ENCODE measurements at regions not wholly inside any gene's neighbourhood (a gene's known extent, or its start where the extent isn't known, plus 50 kb on each side); places are given as distances from the start of the nearest gene placed in this dataset.

- no peaks in the 10 kb centered on the region for H3K9me3 ChIP-seq (replicated peaks; ENCODE audit: control insufficient read depth, low read depth, low read length)
- H3K4me1 ChIP-seq (ENCODE audit: control insufficient read depth, insufficient read depth, low read length): peaks cover 11% of the 10 kb centered on the region
- no CpG with 5 or more reads among the region's 1 CpG for WGBS (ENCODE audit: insufficient coverage)
- H3K36me3 ChIP-seq (ENCODE audit: control insufficient read depth, insufficient read depth, low read length): no peaks in the 10 kb centered on the region
- H3K4me3 ChIP-seq (ENCODE audit: low read length): no peak overlapping the region
- H3K27ac ChIP-seq (ENCODE audit: low read length): no peak overlapping the region
- H3K27me3 ChIP-seq (ENCODE audit: control insufficient read depth, insufficient read depth, low read length): no peaks in the 10 kb centered on the region
- no peak for DNase-seq
These were observed 154.8 kb downstream of the RPS12 start for GRCh38 chr6:132969196-132969595.

- H3K4me1 ChIP-seq (ENCODE audit: control insufficient read depth, insufficient read depth, low read length): peaks cover 4% of the 10 kb centered on the region
- WGBS (ENCODE audit: insufficient coverage): 74% methylated on average over 3 of the region's 3 CpGs
- DNase-seq: no peak
- no peaks in the 10 kb centered on the region for H3K36me3 ChIP-seq (ENCODE audit: control insufficient read depth, insufficient read depth, low read length)
- H3K9me3 ChIP-seq (replicated peaks; ENCODE audit: control insufficient read depth, low read depth, low read length): no peaks in the 10 kb centered on the region
- H3K27ac ChIP-seq (ENCODE audit: low read length): no peak overlapping the region
- H3K4me3 ChIP-seq (ENCODE audit: low read length): no peak overlapping the region
- H3K27me3 ChIP-seq (ENCODE audit: control insufficient read depth, insufficient read depth, low read length): no peaks in the 10 kb centered on the region
These were observed 157.3 kb downstream of the RPS12 start for GRCh38 chr6:132971676-132972075.

GRCh38 chr6:132972254-132972653 lies 157.9 kb downstream of the RPS12 start:
- no peak overlapping the region for H3K27ac ChIP-seq (ENCODE audit: low read length)
- no peaks in the 10 kb centered on the region for H3K27me3 ChIP-seq (ENCODE audit: control insufficient read depth, insufficient read depth, low read length)
- H3K9me3 ChIP-seq (replicated peaks; ENCODE audit: control insufficient read depth, low read depth, low read length): no peaks in the 10 kb centered on the region
- no peak overlapping the region for H3K4me3 ChIP-seq (ENCODE audit: low read length)
- no peaks in the 10 kb centered on the region for H3K36me3 ChIP-seq (ENCODE audit: control insufficient read depth, insufficient read depth, low read length)
- DNase-seq: no peak
- H3K4me1 ChIP-seq (ENCODE audit: control insufficient read depth, insufficient read depth, low read length): peaks cover 4% of the 10 kb centered on the region

- H3K36me3 ChIP-seq (ENCODE audit: control insufficient read depth, insufficient read depth, low read length): no peaks in the 10 kb centered on the region
- no peaks in the 10 kb centered on the region for H3K27me3 ChIP-seq (ENCODE audit: control insufficient read depth, insufficient read depth, low read length)
- no CpG with 5 or more reads among the region's 3 CpGs for WGBS (ENCODE audit: insufficient coverage)
- no peak for DNase-seq
- no peaks in the 10 kb centered on the region for H3K9me3 ChIP-seq (replicated peaks; ENCODE audit: control insufficient read depth, low read depth, low read length)
- H3K4me1 ChIP-seq (ENCODE audit: control insufficient read depth, insufficient read depth, low read length): peaks cover 4% of the 10 kb centered on the region
- no peak overlapping the region for H3K27ac ChIP-seq (ENCODE audit: low read length)
- H3K4me3 ChIP-seq (ENCODE audit: low read length): no peak overlapping the region
These were observed 158.6 kb downstream of the RPS12 start for GRCh38 chr6:132972971-132973370.

- 20% methylated on average over 1 of the region's 3 CpGs for WGBS (ENCODE audit: insufficient coverage)
- H3K27ac ChIP-seq (ENCODE audit: low read length): no peak overlapping the region
- no peaks in the 10 kb centered on the region for H3K36me3 ChIP-seq (ENCODE audit: control insufficient read depth, insufficient read depth, low read length)
- DNase-seq: no peak
- no peaks in the 10 kb centered on the region for H3K9me3 ChIP-seq (replicated peaks; ENCODE audit: control insufficient read depth, low read depth, low read length)
- H3K27me3 ChIP-seq (ENCODE audit: control insufficient read depth, insufficient read depth, low read length): no peaks in the 10 kb centered on the region
- H3K4me3 ChIP-seq (ENCODE audit: low read length): no peak overlapping the region
- peaks cover 4% of the 10 kb centered on the region for H3K4me1 ChIP-seq (ENCODE audit: control insufficient read depth, insufficient read depth, low read length)
These were observed 159.2 kb downstream of the RPS12 start for GRCh38 chr6:132973514-132973993.

GRCh38 chr6:132974122-132974521 lies 159.8 kb downstream of the RPS12 start:
- no peaks in the 10 kb centered on the region for H3K9me3 ChIP-seq (replicated peaks; ENCODE audit: control insufficient read depth, low read depth, low read length)
- DNase-seq: no peak
- no peak overlapping the region for H3K27ac ChIP-seq (ENCODE audit: low read length)
- WGBS (ENCODE audit: insufficient coverage): no CpG with 5 or more reads among the region's 4 CpGs
- no peaks in the 10 kb centered on the region for H3K27me3 ChIP-seq (ENCODE audit: control insufficient read depth, insufficient read depth, low read length)
- peaks cover 4% of the 10 kb centered on the region for H3K4me1 ChIP-seq (ENCODE audit: control insufficient read depth, insufficient read depth, low read length)
- no peaks in the 10 kb centered on the region for H3K36me3 ChIP-seq (ENCODE audit: control insufficient read depth, insufficient read depth, low read length)
- H3K4me3 ChIP-seq (ENCODE audit: low read length): no peak overlapping the region

GRCh38 chr6:132977413-132977812 lies 163.0 kb downstream of the RPS12 start:
- Histone ChIP-seq H3K27me3 (ENCODE audit: control insufficient read depth, insufficient read depth, low read length) (no peaks in the 10 kb centered on the region), H3K4me1 (ENCODE audit: control insufficient read depth, insufficient read depth, low read length) (peaks cover 4% of the 10 kb centered on the region), H3K27ac (ENCODE audit: low read length) (no peak overlapping the region), H3K9me3 (replicated peaks; ENCODE audit: control insufficient read depth, low read depth, low read length) (no peaks in the 10 kb centered on the region), H3K4me3 (ENCODE audit: low read length) (no peak overlapping the region), H3K36me3 (ENCODE audit: control insufficient read depth, insufficient read depth, low read length) (no peaks in the 10 kb centered on the region)
- DNase-seq: no peak

- H3K27ac ChIP-seq (ENCODE audit: low read length): no peak overlapping the region
- H3K4me3 ChIP-seq (ENCODE audit: low read length): no peak overlapping the region
- no peak for DNase-seq
- no peaks in the 10 kb centered on the region for H3K36me3 ChIP-seq (ENCODE audit: control insufficient read depth, insufficient read depth, low read length)
- H3K4me1 ChIP-seq (ENCODE audit: control insufficient read depth, insufficient read depth, low read length): peaks cover under 1% of the 10 kb centered on the region
- no peaks in the 10 kb centered on the region for H3K27me3 ChIP-seq (ENCODE audit: control insufficient read depth, insufficient read depth, low read length)
- H3K9me3 ChIP-seq (replicated peaks; ENCODE audit: control insufficient read depth, low read depth, low read length): no peaks in the 10 kb centered on the region
These were observed 164.3 kb downstream of the RPS12 start for GRCh38 chr6:132978685-132979084.

- DNase-seq: no peak
- H3K4me3 ChIP-seq (ENCODE audit: low read length): no peak overlapping the region
- no peaks in the 10 kb centered on the region for H3K36me3 ChIP-seq (ENCODE audit: control insufficient read depth, insufficient read depth, low read length)
- peaks cover 2% of the 10 kb centered on the region for H3K4me1 ChIP-seq (ENCODE audit: control insufficient read depth, insufficient read depth, low read length)
- H3K9me3 ChIP-seq (replicated peaks; ENCODE audit: control insufficient read depth, low read depth, low read length): no peaks in the 10 kb centered on the region
- no CpG with 5 or more reads among the region's 2 CpGs for WGBS (ENCODE audit: insufficient coverage)
- no peak overlapping the region for H3K27ac ChIP-seq (ENCODE audit: low read length)
- H3K27me3 ChIP-seq (ENCODE audit: control insufficient read depth, insufficient read depth, low read length): no peaks in the 10 kb centered on the region
These were observed 179.4 kb downstream of the RPS12 start for GRCh38 chr6:132993738-132994137.

GRCh38 chr6:132995009-132995408 lies 180.6 kb downstream of the RPS12 start:
- 86% methylated on average over 2 of the region's 5 CpGs for WGBS (ENCODE audit: insufficient coverage)
- H3K36me3 ChIP-seq (ENCODE audit: control insufficient read depth, insufficient read depth, low read length): no peaks in the 10 kb centered on the region
- H3K27ac ChIP-seq (ENCODE audit: low read length): no peak overlapping the region
- H3K27me3 ChIP-seq (ENCODE audit: control insufficient read depth, insufficient read depth, low read length): no peaks in the 10 kb centered on the region
- no peak overlapping the region for H3K4me3 ChIP-seq (ENCODE audit: low read length)
- no peaks in the 10 kb centered on the region for H3K9me3 ChIP-seq (replicated peaks; ENCODE audit: control insufficient read depth, low read depth, low read length)
- peak; percentile 10 for DNase-seq
- peaks cover 2% of the 10 kb centered on the region for H3K4me1 ChIP-seq (ENCODE audit: control insufficient read depth, insufficient read depth, low read length)

- peak; percentile 63 for DNase-seq
- Histone ChIP-seq H3K27me3 (ENCODE audit: control insufficient read depth, insufficient read depth, low read length) (no peaks in the 10 kb centered on the region), H3K27ac (ENCODE audit: low read length) (no peak overlapping the region), H3K4me3 (ENCODE audit: low read length) (no peak overlapping the region), H3K9me3 (replicated peaks; ENCODE audit: control insufficient read depth, low read depth, low read length) (no peaks in the 10 kb centered on the region), H3K36me3 (ENCODE audit: control insufficient read depth, insufficient read depth, low read length) (no peaks in the 10 kb centered on the region), H3K4me1 (ENCODE audit: control insufficient read depth, insufficient read depth, low read length) (peaks cover 2% of the 10 kb centered on the region)
- WGBS (ENCODE audit: insufficient coverage): 93% methylated on average over 3 of the region's 3 CpGs
These were observed 181.1 kb downstream of the RPS12 start for GRCh38 chr6:132995432-132995831.
